Activated naive CD8-positive, alpha-beta T cell treated with anti-CD3 and anti-CD28 coated beads, Interleukin-2, amount 50 U/mL, for 16 hours (primary cell): ENCODE measurements at regions not wholly inside any gene's neighbourhood (a gene's known extent, or its start where the extent isn't known, plus 50 kb on each side); places are given as distances from the start of the nearest gene placed in this dataset.
"Not testable (repeated sequence)": the region's sequence is repeated elsewhere in the genome, so short reads cannot be mapped to it uniquely, and the experiment has no call there.

Source experiments
- DNase-seq: peaks from one replicate; pipeline ENCODE4 v3.0.0-alpha.2; 2020; ENCODE audit warnings: low read depth, low spot score

DNA sequence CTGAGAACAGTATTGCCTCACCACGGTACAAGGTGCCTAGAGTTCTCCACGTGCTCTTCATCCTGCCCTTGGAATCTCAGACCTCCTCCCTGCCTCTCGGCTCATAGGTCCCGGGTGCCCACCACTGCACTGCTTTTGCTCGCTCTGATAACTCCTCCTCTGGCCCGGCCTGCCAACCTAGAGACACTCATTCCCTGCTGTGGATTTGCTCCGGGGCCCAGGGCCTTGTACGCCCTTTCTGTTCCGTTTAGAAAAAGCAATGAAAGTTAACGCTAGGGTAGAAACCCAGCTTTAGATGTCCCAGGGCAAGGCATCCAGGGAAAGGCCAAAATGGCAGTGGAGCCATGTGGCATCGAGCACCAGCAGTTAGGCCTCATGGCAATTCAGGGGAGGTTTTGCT, 253.9 kb downstream of the VAPA start:
- no peak for DNase-seq

- DNase-seq, result no peak
These were observed 254.7 kb downstream of the VAPA start for GRCh38 chr18:10168477-10168876.

DNA sequence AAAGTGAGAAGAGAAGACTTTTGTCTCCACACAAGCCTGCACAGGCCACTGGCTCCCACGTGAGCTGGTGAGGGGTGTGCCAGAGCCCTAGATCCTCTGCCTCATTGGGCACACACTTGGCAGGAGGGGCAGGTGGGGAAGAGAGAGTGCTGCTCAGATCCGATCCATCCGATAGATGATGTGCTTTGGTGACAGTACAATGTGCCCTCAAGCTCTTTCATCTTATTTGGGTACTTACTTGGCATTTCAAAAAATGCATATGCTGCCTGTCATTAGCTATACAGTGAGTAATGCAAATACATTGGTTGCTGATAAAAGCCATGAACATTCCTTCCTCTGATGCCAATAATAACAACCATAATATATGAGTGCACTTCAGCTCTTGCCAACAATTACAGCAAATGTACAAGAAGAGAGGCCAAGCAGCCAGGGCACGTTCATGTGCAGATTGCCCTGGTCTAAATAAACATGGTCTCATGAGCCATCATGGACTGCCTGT, 255.3 kb downstream of the VAPA start:
- no peak for DNase-seq

DNA sequence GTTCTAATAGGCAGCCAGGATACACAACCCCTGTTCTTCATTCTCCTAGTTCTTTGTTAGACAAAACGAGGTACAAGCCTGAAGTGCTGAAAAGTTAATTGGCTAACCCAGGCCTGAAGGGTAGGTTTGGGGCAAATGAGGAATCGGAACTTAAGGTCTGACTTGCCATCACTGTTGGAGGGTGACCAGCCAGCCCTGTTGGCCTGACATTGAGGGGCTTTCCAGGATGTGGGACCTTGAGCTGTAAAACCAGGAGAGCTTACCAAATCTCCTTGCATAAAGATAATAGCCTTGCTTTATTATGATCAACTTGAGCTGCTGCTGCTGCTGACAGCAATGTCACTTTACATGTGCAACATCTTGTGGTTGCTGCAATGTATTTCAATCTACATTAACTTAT, 256.0 kb downstream of the VAPA start:
- DNase-seq, result no peak

GRCh38 chr18:10170375-10170774, 256.6 kb downstream of the VAPA start:
- DNase-seq, result no peak

DNA sequence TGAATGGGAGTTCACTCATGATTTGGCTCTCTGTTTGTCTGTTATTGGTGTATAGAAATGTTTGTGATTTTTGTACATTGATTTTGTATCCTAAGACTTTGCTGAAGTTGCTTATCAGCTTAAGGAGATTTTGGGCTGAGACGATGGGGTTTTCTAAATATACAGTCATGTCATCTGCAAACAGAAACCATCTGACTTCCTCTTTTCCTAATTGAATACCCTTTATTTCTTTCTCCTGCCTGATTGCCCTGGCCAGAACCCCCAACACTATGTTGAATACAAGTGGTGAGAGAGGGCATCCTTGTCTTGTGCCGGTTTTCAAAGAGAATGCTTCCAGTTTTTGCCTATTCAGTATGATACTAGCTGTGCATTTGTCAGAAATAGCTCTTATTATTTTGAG, 261.5 kb downstream of the VAPA start:
- DNase-seq, result not testable (repeated sequence)

DNA sequence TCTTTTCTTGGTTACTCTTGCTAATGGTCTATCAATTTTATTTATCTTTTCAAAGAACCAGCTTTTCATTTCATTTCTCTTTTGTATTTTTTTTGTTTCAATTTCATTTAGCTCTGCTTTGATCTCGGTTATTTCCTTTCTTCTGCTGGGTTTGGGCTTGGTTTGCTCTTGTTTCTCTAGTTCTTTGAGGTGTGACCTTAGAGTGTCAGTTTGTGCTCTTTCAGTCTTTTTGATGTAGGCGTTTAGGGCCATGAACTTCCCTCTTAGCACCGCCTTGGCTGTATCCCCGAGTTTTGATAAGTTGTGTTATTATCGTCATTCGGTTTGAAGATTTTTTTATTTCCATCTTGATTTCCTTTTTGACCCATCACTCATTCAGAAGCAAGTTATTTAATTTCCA, 265.5 kb downstream of the VAPA start:
- DNase-seq, result not testable (repeated sequence)

GRCh38 chr18:10182009-10182624, 268.3 kb downstream of the VAPA start:
- no peak for DNase-seq

- no peak for DNase-seq
These were observed 269.7 kb upstream of the APCDD1 start for GRCh38 chr18:10184776-10185175.

DNA sequence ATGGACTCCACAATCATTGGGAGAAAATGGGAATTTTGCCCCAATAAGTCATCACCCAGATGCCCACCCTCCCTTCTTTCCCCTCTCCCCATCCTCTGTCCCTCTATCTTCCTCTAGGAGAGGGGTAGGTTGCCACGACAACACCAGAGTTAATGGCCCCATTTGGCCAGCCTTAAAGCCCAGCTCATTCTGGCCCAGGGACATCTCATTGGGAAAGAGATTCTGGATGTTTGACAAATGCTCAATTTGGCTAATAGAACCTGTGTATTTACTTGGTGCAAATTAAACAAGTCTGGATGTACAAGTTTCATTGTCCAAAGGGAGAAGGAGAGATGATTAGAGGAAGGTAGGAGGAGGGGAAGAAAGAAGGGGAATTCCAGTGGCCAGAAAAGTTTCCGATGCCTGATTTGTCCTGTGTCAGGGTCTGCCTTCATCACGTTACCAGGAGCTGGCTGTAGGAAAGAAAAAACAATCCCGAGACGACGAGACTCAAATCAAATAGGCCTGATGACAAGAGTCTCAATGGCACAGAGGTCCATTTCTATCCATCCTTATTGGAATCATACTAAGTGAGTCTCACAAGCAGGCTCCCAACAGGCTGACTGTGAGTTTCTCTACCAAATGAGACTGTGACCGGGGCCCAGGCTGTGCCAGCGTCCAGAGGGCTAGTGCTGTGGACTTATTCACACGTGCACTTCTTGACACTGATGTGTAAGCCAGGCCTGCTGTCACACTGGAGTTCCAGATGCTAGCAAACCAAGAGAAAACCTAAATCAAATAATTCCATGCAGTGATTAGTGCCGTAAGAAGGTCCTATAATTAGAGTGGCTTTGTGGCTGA, 265.2 kb upstream of the APCDD1 start:
- DNase-seq, result no peak

GRCh38 chr18:10190564-10190963, 263.9 kb upstream of the APCDD1 start:
- DNase-seq, result no peak

- DNase-seq, result no peak
These were observed 261.0 kb upstream of the APCDD1 start for GRCh38 chr18:10193444-10193843.

GRCh38 chr18:10194592-10194991, 259.8 kb upstream of the APCDD1 start:
- no peak for DNase-seq

GRCh38 chr18:10195529-10195928, 258.9 kb upstream of the APCDD1 start:
- no peak for DNase-seq

DNA sequence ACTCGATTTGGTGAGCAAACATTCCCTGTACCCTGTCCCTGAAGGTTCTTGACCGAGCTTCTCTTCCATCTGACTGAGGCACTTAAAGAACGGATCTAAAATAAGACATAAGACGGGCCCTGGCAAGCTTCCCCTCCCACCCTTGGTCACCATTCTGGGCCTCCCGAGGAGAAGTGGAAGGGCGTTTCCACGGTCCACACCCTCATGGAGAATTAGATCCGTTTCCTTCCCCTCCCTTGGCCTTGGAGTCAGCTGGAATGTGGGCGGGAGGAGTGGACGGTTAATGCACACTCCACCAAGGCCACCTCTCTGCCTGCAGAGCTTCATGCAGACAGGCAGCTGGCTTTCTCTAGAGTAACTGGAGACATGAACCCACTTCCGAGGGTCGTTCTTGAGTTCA, 257.3 kb upstream of the APCDD1 start:
- no peak for DNase-seq

GRCh38 chr18:10201226-10201625, 253.2 kb upstream of the APCDD1 start:
- DNase-seq, result no peak

DNA sequence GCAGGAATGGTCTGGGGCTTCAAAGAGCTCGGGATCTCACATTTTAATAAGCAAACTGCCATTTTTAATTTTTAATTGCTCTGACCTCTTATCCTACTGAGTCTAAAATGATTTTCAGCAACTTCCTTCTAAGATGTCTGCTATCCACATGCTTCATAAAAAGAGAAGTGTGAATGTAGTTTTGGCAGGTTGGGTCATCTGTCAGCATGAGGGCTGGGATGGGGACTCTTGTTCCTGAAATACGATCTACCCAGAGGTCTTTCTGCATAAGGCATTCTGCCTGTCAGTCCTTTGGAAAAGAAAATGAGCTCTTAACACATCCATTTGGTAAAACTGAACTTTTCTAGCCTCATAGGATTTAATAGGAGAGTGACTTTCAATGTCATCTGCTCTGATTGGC, 252.8 kb upstream of the APCDD1 start:
- DNase-seq, result no peak

DNA sequence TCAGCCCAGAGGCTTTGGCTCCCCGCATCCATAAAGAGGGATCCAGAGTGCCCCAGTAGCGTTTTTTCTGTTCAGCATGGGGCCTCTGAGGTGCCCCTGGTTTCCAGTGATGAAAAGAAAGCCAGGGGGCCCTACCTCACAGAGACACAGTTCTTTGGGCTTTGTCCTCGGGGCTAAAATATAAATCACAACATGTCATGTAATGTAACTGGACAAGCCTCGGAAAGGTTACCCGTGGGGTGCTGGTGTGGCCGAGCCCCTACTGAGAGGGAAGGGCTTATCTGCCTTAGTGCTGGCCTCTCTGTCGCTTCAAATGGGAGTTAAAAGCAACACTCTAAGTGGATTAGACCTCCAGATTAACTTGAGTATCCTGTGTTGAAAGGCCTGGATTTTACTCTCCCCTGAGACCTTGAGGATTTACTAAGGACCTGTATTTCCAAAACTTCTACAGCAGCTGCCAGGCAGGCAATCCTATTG, 251.6 kb upstream of the APCDD1 start:
- no peak for DNase-seq

DNA sequence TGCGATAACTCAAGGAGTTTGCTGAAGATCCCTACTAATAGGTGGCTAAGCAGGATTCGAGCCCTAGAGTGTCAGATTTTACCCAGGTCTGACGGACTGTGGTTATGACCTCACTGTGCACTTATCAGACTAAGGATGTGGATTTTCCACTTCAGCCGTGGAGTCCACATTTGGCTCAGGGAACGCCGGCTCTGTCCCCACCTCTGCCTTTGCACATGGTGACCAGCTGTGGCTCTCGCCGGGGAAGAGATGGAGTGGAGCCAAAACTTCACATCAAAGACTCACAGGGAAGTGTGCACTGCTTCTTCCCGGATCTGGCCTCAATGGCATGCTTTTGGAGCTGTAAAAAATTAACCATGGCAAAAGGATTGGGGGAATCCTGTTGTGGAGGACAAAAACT, 249.3 kb upstream of the APCDD1 start:
- no peak for DNase-seq

GRCh38 chr18:10207682-10208345, 246.6 kb upstream of the APCDD1 start:
- DNase-seq, result no peak

GRCh38 chr18:10209302-10209701, 245.1 kb upstream of the APCDD1 start:
- DNase-seq, result no peak

GRCh38 chr18:10210057-10210633, 244.3 kb upstream of the APCDD1 start:
- no peak for DNase-seq
